SH-SY5Y (cell line): ENCODE measurements at regions not wholly inside any gene's neighbourhood (a gene's known extent, or its start where the extent isn't known, plus 50 kb on each side); places are given as distances from the start of the nearest gene placed in this dataset.

Experiments used
- GATA2 ChIP-seq: IDR thresholded peaks from 2 replicates; pipeline ENCODE4 v1.6.1; 2011; ENCODE audit warnings: mild to moderate bottlenecking, low read depth, low read length
- GATA3 ChIP-seq: IDR thresholded peaks from 2 replicates; pipeline ENCODE4 v1.6.1; 2011; ENCODE audit warnings: low read depth, mild to moderate bottlenecking, low read length, moderate library complexity

- TF ChIP-seq GATA3 (no peak), GATA2 (no peak)
Measured at GRCh38 chr1:239197871-239198270, 188.5 kb upstream of the CHRM3 start.

- TF ChIP-seq GATA2 (no peak), GATA3 (no peak)
Measured at GRCh38 chr1:239189998-239190512, 196.3 kb upstream of the CHRM3 start.

- TF ChIP-seq GATA3: no peak
- no peak for TF ChIP-seq GATA2
Measured at GRCh38 chr1:239186487-239186886, 199.9 kb upstream of the CHRM3 start.

- TF ChIP-seq GATA2 (no peak), GATA3 (no peak)
Measured at GRCh38 chr1:239185245-239185619, 201.1 kb upstream of the CHRM3 start.

GRCh38 chr1:239184561-239185244 is 201.7 kb upstream of the CHRM3 start:
- TF ChIP-seq GATA3: no peak
- no peak for TF ChIP-seq GATA2

GRCh38 chr1:239178961-239179360 is 207.4 kb upstream of the CHRM3 start:
- TF ChIP-seq GATA2: no peak
- TF ChIP-seq GATA3: no peak

GRCh38 chr1:239174880-239175279 is 211.5 kb upstream of the CHRM3 start:
- TF ChIP-seq GATA2: no peak
- TF ChIP-seq GATA3: no peak

- TF ChIP-seq GATA2 (no peak), GATA3 (no peak)
Measured at GRCh38 chr1:239170828-239171227, 215.5 kb upstream of the CHRM3 start.

- TF ChIP-seq GATA2: no peak
- no peak for TF ChIP-seq GATA3
Measured at GRCh38 chr1:239169276-239169675, 217.1 kb upstream of the CHRM3 start.

GRCh38 chr1:239164451-239165180 is 221.8 kb upstream of the CHRM3 start:
- TF ChIP-seq GATA2 (no peak), GATA3 (no peak)

GRCh38 chr1:239155466-239156091 is 230.8 kb upstream of the CHRM3 start:
- TF ChIP-seq GATA3 (no peak), GATA2 (no peak)

GRCh38 chr1:239151937-239152336 is 234.4 kb upstream of the CHRM3 start:
- TF ChIP-seq GATA2 (no peak), GATA3 (no peak)

GRCh38 chr1:239140968-239141367 is 245.4 kb upstream of the CHRM3 start:
- no peak for TF ChIP-seq GATA3

- TF ChIP-seq GATA2: no peak
- TF ChIP-seq GATA3: no peak
Measured at GRCh38 chr1:239139801-239140200, 246.6 kb upstream of the CHRM3 start.

GRCh38 chr1:239128541-239128940 is 257.8 kb upstream of the CHRM3 start:
- TF ChIP-seq GATA3 (no peak), GATA2 (no peak)
